Stomach (tissue), 8 donors: ENCODE measurements at regions not wholly inside any gene's neighbourhood (a gene's known extent, or its start where the extent isn't known, plus 50 kb on each side); places are given as distances from the start of the nearest gene placed in this dataset.

Experiments
- DNase-seq, 2 donors: peaks; one replicate each; pipeline versions ENCODE4 v3.0.0 to v3.0.0-alpha.2; 2013 to 2019
- H3K27ac ChIP-seq, 5 donors: fragments of 200-600 bp in 4 of 5; sonication (generic) in 4 of 5; one replicate each; pipeline ENCODE4 v1.5.1; 2013 to 2019; ENCODE audit warnings: mild to moderate bottlenecking in 1 of 5, moderate library complexity in 1 of 5
- H3K27me3 ChIP-seq, 3 donors: fragments of 200-600 bp; sonication (generic); one replicate each; pipeline ENCODE4 v1.5.1; 2017 to 2019; ENCODE audit warnings: mixed run types in 1 of 3
- H3K36me3 ChIP-seq, 4 donors: fragments of 200-600 bp; sonication (generic); 1 replicate in 3 of 4; 2 replicates in 1 of 4; pipeline ENCODE4 v1.5.1; 2016 to 2019
- H3K4me1 ChIP-seq, 4 donors: fragments of 200-600 bp; sonication (generic); one replicate each; pipeline ENCODE4 v1.5.1; 2016 to 2019
- H3K4me3 ChIP-seq, 4 donors: fragments of 200-600 bp; sonication (generic) in 3 of 4; one replicate each; pipeline ENCODE4 v1.5.1; 2016 to 2019; ENCODE audit warnings: mild to moderate bottlenecking in 1 of 4
- H3K9me3 ChIP-seq, 4 donors: fragments of 200-600 bp; sonication (generic); one replicate each; pipeline ENCODE4 v1.5.1; 2016 to 2019
- CTCF ChIP-seq, 7 experiments: fragments of 450-650 bp in 4 of 7; fragments of 200-600 bp in 3 of 7; sonication (generic) in 3 of 7; IDR thresholded peaks; one replicate each; pipeline ENCODE4 v1.5.1; 2016 to 2019; ENCODE audit warnings: antibody characterized with exemption in 7 of 7, control low read depth in 2 of 7, mild to moderate bottlenecking in 1 of 7
- EP300 ChIP-seq: sonication (generic); formaldehyde crosslinking; IDR thresholded peaks from one replicate; pipeline ENCODE4 v1.6.1; 2017; ENCODE audit warnings: antibody characterized with exemption
- POLR2A ChIP-seq, 4 donors: fragments of 450-650 bp; IDR thresholded peaks; one replicate each; pipeline ENCODE4 v1.6.1; 2016; ENCODE audit warnings: antibody characterized with exemption in 4 of 4, control low read depth in 2 of 4, mild to moderate bottlenecking in 1 of 4, moderate library complexity in 1 of 4
- POLR2AphosphoS5 ChIP-seq, 3 donors: sonication (generic); formaldehyde crosslinking; IDR thresholded peaks; one replicate each; pipeline ENCODE4 v1.6.1; 2016; ENCODE audit warnings: antibody characterized with exemption in 3 of 3
- WGBS, 5 donors: extraction: QIAGEN DNeasy Blood & Tissue Kit in 3 of 5; methylation state at CpG; one replicate each; pipeline versions ENCODE4 v1.1.5 to v1.1.7; 2013 to 2018; 5-methylcytosine and 5-hydroxymethylcytosine counted together
- intact Hi-C: fragments of 100-400 bp; cut with DNase I; formaldehyde crosslinking; loops from one replicate; pipeline ENCODE4 v1.15.1; 2023; ENCODE audit warnings: low total_unique reads
- donor health status: healthy with polysubstance abuse.
- donor health status: Bipolar disorder and iron deficiency.
- donor health status: healthy.

GRCh38 chr5:93280518-93280917 is 300.5 kb downstream of the NR2F1-AS1 start:
- DNase-seq: no peak
- Histone ChIP-seq H3K36me3 (no peaks in the 10 kb centered on the region), H3K4me3 (no peak overlapping the region), H3K27ac (no peak overlapping the region), H3K9me3 (no peaks in the 10 kb centered on the region), H3K27me3 (no peaks in the 10 kb centered on the region), H3K4me1 (no peaks in the 10 kb centered on the region)
- TF ChIP-seq CTCF (IDR thresholded peaks at IDR 0.05) (no peak), POLR2A (IDR thresholded peaks at IDR 0.05) (no peak), POLR2AphosphoS5 (IDR thresholded peaks at IDR 0.05) (no peak)
- intact Hi-C loops: no loop called here
- 44 to 61% (median 49%) methylated on average over 3 of the region's 3 CpGs for WGBS, 5 donors

- no peaks in the 10 kb centered on the region for H3K36me3 ChIP-seq
- WGBS, 5 donors: 76 to 84% (median 80%) methylated on average over 3 of the region's 3 CpGs
- no peaks in the 10 kb centered on the region for H3K27me3 ChIP-seq
- intact Hi-C loops: no loop called here
- H3K4me3 ChIP-seq: no peak overlapping the region
- H3K4me1 ChIP-seq: no peaks in the 10 kb centered on the region
- no peak for TF ChIP-seq POLR2AphosphoS5 (IDR thresholded peaks at IDR 0.05)
- TF ChIP-seq CTCF (IDR thresholded peaks at IDR 0.05): no peak
- no peak for TF ChIP-seq POLR2A (IDR thresholded peaks at IDR 0.05)
- TF ChIP-seq EP300: no peak
- H3K27ac ChIP-seq: no peak overlapping the region
- no peak for DNase-seq
- H3K9me3 ChIP-seq: no peaks in the 10 kb centered on the region
Observed at GRCh38 chr5:93279296-93279963, 301.6 kb downstream of the NR2F1-AS1 start.

GRCh38 chr5:93278896-93279295 is 302.1 kb downstream of the NR2F1-AS1 start:
- TF ChIP-seq CTCF (IDR thresholded peaks at IDR 0.05) (no peak), POLR2A (IDR thresholded peaks at IDR 0.05) (no peak), POLR2AphosphoS5 (IDR thresholded peaks at IDR 0.05) (no peak), EP300 (no peak)
- intact Hi-C loops: no loop called here
- Histone ChIP-seq H3K27me3 (no peaks in the 10 kb centered on the region), H3K4me3 (no peak overlapping the region), H3K4me1 (no peaks in the 10 kb centered on the region), H3K36me3 (no peaks in the 10 kb centered on the region), H3K9me3 (no peaks in the 10 kb centered on the region), H3K27ac (no peak overlapping the region)
- 62 to 74% (median 72%) methylated on average over 2 of the region's 2 CpGs for WGBS, 5 donors
- no peak for DNase-seq

- intact Hi-C loops: no loop called here
- no peaks in the 10 kb centered on the region for H3K27me3 ChIP-seq
- H3K4me3 ChIP-seq: no peak overlapping the region
- no peaks in the 10 kb centered on the region for H3K36me3 ChIP-seq
- H3K4me1 ChIP-seq: no peaks in the 10 kb centered on the region
- H3K27ac ChIP-seq: no peak overlapping the region
- 83 to 90% (median 87%) methylated on average over 6 of the region's 6 CpGs for whole genome bisulfite sequencing, 5 donors
- no peak for DNase-seq
- TF ChIP-seq POLR2AphosphoS5 (IDR thresholded peaks at IDR 0.05) (no peak), CTCF (IDR thresholded peaks at IDR 0.05) (no peak), EP300 (no peak), POLR2A (IDR thresholded peaks at IDR 0.05) (no peak)
- H3K9me3 ChIP-seq: no peaks in the 10 kb centered on the region
Observed at GRCh38 chr5:93277051-93277450, 304.0 kb downstream of the NR2F1-AS1 start.
